SU-DHL-6 (cell line): ENCODE measurements at regions not wholly inside any gene's neighbourhood (a gene's known extent, or its start where the extent isn't known, plus 50 kb on each side); places are given as distances from the start of the nearest gene placed in this dataset.

Experiments used
- H2AFZ ChIP-seq: fragments of 200-600 bp; sonication (generic); 2 replicates; pipeline ENCODE4 v1.6.1; 2014; ENCODE audit warnings: low read depth, mild to moderate bottlenecking, moderate library complexity, mixed read lengths, antibody characterized with exemption, low read length; ENCODE audit not compliant: severe bottlenecking
- H3F3A ChIP-seq: fragments of 200-600 bp; shearing (Covaris generic); 2 replicates; pipeline ENCODE4 v1.6.0; 2016; ENCODE audit warnings: antibody characterized with exemption, mild to moderate bottlenecking; ENCODE audit not compliant: insufficient read depth
- H3K27ac ChIP-seq: fragments of 200-600 bp; sonication (generic); 2 replicates; pipeline ENCODE4 v1.5.1; 2016; ENCODE audit warnings: low read depth, mild to moderate bottlenecking, low read length, moderate library complexity, mixed read lengths
- H3K27me3 ChIP-seq: fragments of 200-600 bp; sonication (generic), shearing (Covaris generic); 2 replicates; pipeline ENCODE4 v1.6.0; 2014; ENCODE audit warnings: mild to moderate bottlenecking, low read length
- H3K36me3 ChIP-seq: fragments of 200-600 bp; sonication (generic); 2 replicates; pipeline ENCODE4 v1.6.1; 2014; ENCODE audit warnings: mild to moderate bottlenecking, low read length, mixed read lengths
- H3K4me2 ChIP-seq: fragments of 300-600, 200-600 bp; shearing (Covaris generic), sonication (generic); 2 replicates; pipeline ENCODE4 v1.6.0; 2014; ENCODE audit warnings: low read length, low read depth, mild to moderate bottlenecking; ENCODE audit not compliant: poor library complexity, severe bottlenecking
- H3K4me3 ChIP-seq: fragments of 200-600 bp; sonication (generic); 2 replicates; pipeline ENCODE4 v1.5.1; 2014; ENCODE audit warnings: antibody characterized with exemption, low read length, mild to moderate bottlenecking, mixed read lengths; ENCODE audit not compliant: insufficient read depth, poor library complexity, severe bottlenecking
- H3K79me2 ChIP-seq: fragments of 200-600 bp; sonication (generic); 2 replicates; pipeline ENCODE4 v1.6.1; 2014; ENCODE audit warnings: mild to moderate bottlenecking, low read length, moderate library complexity; ENCODE audit not compliant: insufficient read depth
- H3K9ac ChIP-seq: fragments of 200-600 bp; sonication (generic); 2 replicates; pipeline ENCODE4 v1.7.0; 2014; ENCODE audit warnings: mild to moderate bottlenecking, low read length
- H3K9me2 ChIP-seq: fragments of 200-600 bp; sonication (generic); replicated peaks from 2 replicates; pipeline ENCODE4 v1.6.1; 2014; ENCODE audit warnings: low read length; ENCODE audit not compliant: insufficient read depth
- H3K9me3 ChIP-seq: fragments of 200-600 bp; sonication (generic); 2 replicates; pipeline ENCODE4 v1.6.1; 2014; ENCODE audit warnings: low read length, mixed read lengths; ENCODE audit not compliant: insufficient read depth
- H4K20me1 ChIP-seq: fragments of 200-600 bp; sonication (generic); 2 replicates; pipeline ENCODE4 v1.6.1; 2014; ENCODE audit warnings: low read depth, mild to moderate bottlenecking, antibody characterized with exemption, low read length, moderate library complexity, mixed read lengths
- EZH2phosphoT487 ChIP-seq: fragments of 200-600 bp; sonication (generic), shearing (Covaris generic); conservative IDR thresholded peaks from 2 replicates; pipeline ENCODE4 v1.6.1; 2018; ENCODE audit warnings: mild to moderate bottlenecking, antibody characterized with exemption, low read length, moderate library complexity, mixed read lengths
- TF ChIP-seq, protein P1 (sequence below): fragments of 200-600 bp; sonication (generic); IDR thresholded peaks from one replicate; pipeline ENCODE4 v1.5.1; 2017; ENCODE audit warnings: antibody characterized with exemption, mild to moderate bottlenecking, low read length, moderate library complexity; ENCODE audit not compliant: insufficient read depth, poor library complexity, severe bottlenecking

- no peaks in the 10 kb centered on the region for H3K9me3 ChIP-seq
- no peaks in the 10 kb centered on the region for H4K20me1 ChIP-seq
- H3K27me3 ChIP-seq: no peaks in the 10 kb centered on the region
- no peak overlapping the region for H3K27ac ChIP-seq
- TF ChIP-seq EZH2phosphoT487: no peak
- TF ChIP-seq, protein P1, sequence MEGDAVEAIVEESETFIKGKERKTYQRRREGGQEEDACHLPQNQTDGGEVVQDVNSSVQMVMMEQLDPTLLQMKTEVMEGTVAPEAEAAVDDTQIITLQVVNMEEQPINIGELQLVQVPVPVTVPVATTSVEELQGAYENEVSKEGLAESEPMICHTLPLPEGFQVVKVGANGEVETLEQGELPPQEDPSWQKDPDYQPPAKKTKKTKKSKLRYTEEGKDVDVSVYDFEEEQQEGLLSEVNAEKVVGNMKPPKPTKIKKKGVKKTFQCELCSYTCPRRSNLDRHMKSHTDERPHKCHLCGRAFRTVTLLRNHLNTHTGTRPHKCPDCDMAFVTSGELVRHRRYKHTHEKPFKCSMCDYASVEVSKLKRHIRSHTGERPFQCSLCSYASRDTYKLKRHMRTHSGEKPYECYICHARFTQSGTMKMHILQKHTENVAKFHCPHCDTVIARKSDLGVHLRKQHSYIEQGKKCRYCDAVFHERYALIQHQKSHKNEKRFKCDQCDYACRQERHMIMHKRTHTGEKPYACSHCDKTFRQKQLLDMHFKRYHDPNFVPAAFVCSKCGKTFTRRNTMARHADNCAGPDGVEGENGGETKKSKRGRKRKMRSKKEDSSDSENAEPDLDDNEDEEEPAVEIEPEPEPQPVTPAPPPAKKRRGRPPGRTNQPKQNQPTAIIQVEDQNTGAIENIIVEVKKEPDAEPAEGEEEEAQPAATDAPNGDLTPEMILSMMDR: no peak
- no peaks in the 10 kb centered on the region for H3F3A ChIP-seq
- H3K9ac ChIP-seq: no peak overlapping the region
- H3K36me3 ChIP-seq: no peaks in the 10 kb centered on the region
- no peak overlapping the region for H3K4me2 ChIP-seq
- H3K4me3 ChIP-seq: no peak overlapping the region
- no peak overlapping the region for H2AFZ ChIP-seq
- H3K79me2 ChIP-seq: no peaks in the 10 kb centered on the region
- H3K9me2 ChIP-seq: no peaks in the 10 kb centered on the region
Observed at GRCh38 chr4:171538601-171539100, 274.6 kb upstream of the GALNTL6 start.

GRCh38 chr4:171534391-171534790 lies 278.8 kb upstream of the GALNTL6 start:
- no peaks in the 10 kb centered on the region for H3K27me3 ChIP-seq
- H2AFZ ChIP-seq: no peak overlapping the region
- H3K4me3 ChIP-seq: no peak overlapping the region
- no peaks in the 10 kb centered on the region for H3K9me2 ChIP-seq
- H3K79me2 ChIP-seq: no peaks in the 10 kb centered on the region
- H3K9ac ChIP-seq: no peak overlapping the region
- H3K27ac ChIP-seq: no peak overlapping the region
- no peak for TF ChIP-seq EZH2phosphoT487
- TF ChIP-seq, protein P1: no peak
- no peaks in the 10 kb centered on the region for H3K36me3 ChIP-seq
- no peak overlapping the region for H3K4me2 ChIP-seq
- no peaks in the 10 kb centered on the region for H3F3A ChIP-seq
- H3K9me3 ChIP-seq: no peaks in the 10 kb centered on the region
- no peaks in the 10 kb centered on the region for H4K20me1 ChIP-seq

DNA sequence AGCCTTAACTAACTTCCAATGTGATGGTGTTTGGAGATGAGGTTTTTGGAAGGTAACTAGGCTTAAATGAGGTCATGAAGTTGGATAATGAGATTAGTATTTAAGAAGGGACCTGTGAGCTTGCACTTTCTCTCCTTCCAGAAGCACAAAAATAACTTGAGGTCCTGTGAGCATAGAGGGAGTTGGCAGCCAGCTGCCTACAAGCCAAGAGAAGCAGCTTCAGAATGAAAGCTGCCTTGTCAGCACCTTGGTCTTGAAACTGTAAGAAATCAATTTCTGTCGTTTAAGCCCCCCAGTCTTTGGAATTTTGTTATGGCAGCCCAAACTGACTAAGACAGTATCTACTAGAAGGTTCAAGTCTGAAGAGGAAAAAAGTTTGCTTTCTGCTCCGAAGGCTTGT lies 280.2 kb upstream of the GALNTL6 start:
- Histone ChIP-seq H3K4me3 (no peak overlapping the region), H3F3A (no peaks in the 10 kb centered on the region), H3K9ac (no peak overlapping the region), H2AFZ (no peak overlapping the region), H4K20me1 (no peaks in the 10 kb centered on the region), H3K79me2 (no peaks in the 10 kb centered on the region), H3K9me3 (no peaks in the 10 kb centered on the region), H3K4me2 (no peak overlapping the region), H3K36me3 (no peaks in the 10 kb centered on the region), H3K27me3 (no peaks in the 10 kb centered on the region), H3K27ac (no peak overlapping the region), H3K9me2 (no peaks in the 10 kb centered on the region)
- TF ChIP-seq, protein P1: no peak
